ENCODE measurements at regions not wholly inside any gene's neighbourhood (a gene's known extent, or its start where the extent isn't known, plus 50 kb on each side); places are given as distances from the start of the nearest gene placed in this dataset.

- no peak overlapping the region for H2BK20ac ChIP-seq (ENCODE audit: low read depth, low read length)
- no peak overlapping the region for H2AK9ac ChIP-seq (replicated peaks; ENCODE audit: low read depth, low read length, poor library complexity)
- CTCF ChIA-PET = no interaction called here
- ATAC-seq (ENCODE audit: low read depth) (no peak), DNase-seq (no peak)
- no TSS peak for BruUV-seq (replicated peaks)
- POLR2A ChIA-PET (ENCODE audit: unreplicated experiment) = no interaction called here
- H3K9ac ChIP-seq (ENCODE audit: low read depth, low read length) = no peak overlapping the region
- H4K8ac ChIP-seq (ENCODE audit: low read depth in 2 of 2, low read length in 2 of 2) = no peak overlapping the region
- dilution Hi-C loops (cut with HindIII; ENCODE audit: low sequenced_read_pairs, unreplicated experiment) = no loop called here
- no peak overlapping the region for H3K14ac ChIP-seq (replicated peaks; ENCODE audit: low read depth, low read length)
- no peak overlapping the region for H4K5ac ChIP-seq (ENCODE audit: low read depth, low read length)
- H3K18ac ChIP-seq (ENCODE audit: low read depth, low read length) = no peak overlapping the region
- H3K9me3 ChIP-seq (ENCODE audit: control insufficient read depth, insufficient read depth, low read length) = no peaks in the 10 kb centered on the region
- H3K4me3 ChIP-seq (ENCODE audit: insufficient read depth, low read depth, low read length) = no peak overlapping the region
- H2AK5ac ChIP-seq (ENCODE audit: low read depth, low read length) = no peak overlapping the region
- no peaks in the 10 kb centered on the region for H3K27me3 ChIP-seq (ENCODE audit: control insufficient read depth, insufficient read depth, low read length)
- no peak overlapping the region for H3K23ac ChIP-seq (ENCODE audit: low read depth, low read length)
- intact Hi-C loops (cut with micrococcal nuclease) = no loop called here
- no peak overlapping the region for H2BK120ac ChIP-seq (ENCODE audit: low read depth, low read length)
- H3K27ac ChIP-seq (ENCODE audit: insufficient read depth, low read length) = no peak overlapping the region
- H3K4ac ChIP-seq (ENCODE audit: low read depth, low read length) = no peak overlapping the region
- H2BK15ac ChIP-seq (ENCODE audit: low read depth, low read length) = no peak overlapping the region
- no peaks in the 10 kb centered on the region for H3K79me1 ChIP-seq (ENCODE audit: low read depth in 1 of 2, low read length in 2 of 2)
- no peaks in the 10 kb centered on the region for H3K9me1 ChIP-seq (ENCODE audit: insufficient read depth, low read length)
- no peaks in the 10 kb centered on the region for H3K36me3 ChIP-seq (ENCODE audit: control insufficient read depth, insufficient read depth, low read length)
- H2BK5ac ChIP-seq (ENCODE audit: low read depth, low read length, poor library complexity, severe bottlenecking) = no peak overlapping the region
- H4K20me1 ChIP-seq (ENCODE audit: insufficient read depth, low read length) = no peaks in the 10 kb centered on the region
- H4K91ac ChIP-seq (ENCODE audit: insufficient read depth, low read depth, low read length) = no peak overlapping the region
- in situ Hi-C loops (cut with MboI; ENCODE audit: low sequenced_read_pairs) = no loop called here
- no peak overlapping the region for H2AFZ ChIP-seq (replicated peaks; ENCODE audit: low read length, poor library complexity)
- no CpG with 5 or more reads among the region's 7 CpGs for WGBS, 2 experiments (ENCODE audit: extremely low coverage in 2 of 2, insufficient read length in 1 of 2)
- H3K4me2 ChIP-seq (ENCODE audit: low read depth, low read length) = no peak overlapping the region
- no peaks in the 10 kb centered on the region for H3K4me1 ChIP-seq (ENCODE audit: control insufficient read depth, insufficient read depth, low read length)
- no peak overlapping the region for H3K56ac ChIP-seq (ENCODE audit: extremely low read depth, insufficient read depth, low read length)
- no peak for TF ChIP-seq FOS (IDR thresholded peaks at IDR 0.05; ENCODE audit: low read depth, low read length)
- no peak for TF ChIP-seq CEBPB (IDR thresholded peaks at IDR 0.05; ENCODE audit: low read depth, low read length)
- TF ChIP-seq RAD21 (IDR thresholded peaks at IDR 0.05; ENCODE audit: low read length) = no peak
- TF ChIP-seq BHLHE40 (IDR thresholded peaks at IDR 0.05; ENCODE audit: low read depth, low read length) = no peak
- no peak for TF ChIP-seq MXI1 (IDR thresholded peaks at IDR 0.05; ENCODE audit: borderline replicate concordance, low read depth, low read length)
- no peak for TF ChIP-seq MAZ (IDR thresholded peaks at IDR 0.05; ENCODE audit: borderline replicate concordance, low read depth, low read length)
- no peak for TF ChIP-seq POLR2A (IDR thresholded peaks at IDR 0.05; ENCODE audit: low read depth, low read length)
- TF ChIP-seq CHD1 (IDR thresholded peaks at IDR 0.05; ENCODE audit: low read depth, low read length) = no peak
- no peak for TF ChIP-seq RFX5 (IDR thresholded peaks at IDR 0.05; ENCODE audit: low read depth, low read length)
- no peak for TF ChIP-seq USF2 (IDR thresholded peaks at IDR 0.05; ENCODE audit: low read depth, low read length)
- TF ChIP-seq, protein P1, sequence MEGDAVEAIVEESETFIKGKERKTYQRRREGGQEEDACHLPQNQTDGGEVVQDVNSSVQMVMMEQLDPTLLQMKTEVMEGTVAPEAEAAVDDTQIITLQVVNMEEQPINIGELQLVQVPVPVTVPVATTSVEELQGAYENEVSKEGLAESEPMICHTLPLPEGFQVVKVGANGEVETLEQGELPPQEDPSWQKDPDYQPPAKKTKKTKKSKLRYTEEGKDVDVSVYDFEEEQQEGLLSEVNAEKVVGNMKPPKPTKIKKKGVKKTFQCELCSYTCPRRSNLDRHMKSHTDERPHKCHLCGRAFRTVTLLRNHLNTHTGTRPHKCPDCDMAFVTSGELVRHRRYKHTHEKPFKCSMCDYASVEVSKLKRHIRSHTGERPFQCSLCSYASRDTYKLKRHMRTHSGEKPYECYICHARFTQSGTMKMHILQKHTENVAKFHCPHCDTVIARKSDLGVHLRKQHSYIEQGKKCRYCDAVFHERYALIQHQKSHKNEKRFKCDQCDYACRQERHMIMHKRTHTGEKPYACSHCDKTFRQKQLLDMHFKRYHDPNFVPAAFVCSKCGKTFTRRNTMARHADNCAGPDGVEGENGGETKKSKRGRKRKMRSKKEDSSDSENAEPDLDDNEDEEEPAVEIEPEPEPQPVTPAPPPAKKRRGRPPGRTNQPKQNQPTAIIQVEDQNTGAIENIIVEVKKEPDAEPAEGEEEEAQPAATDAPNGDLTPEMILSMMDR (conservative IDR thresholded peaks at IDR 0.05; ENCODE audit: low read depth, low read length) = no peak
- no peak for TF ChIP-seq RCOR1 (IDR thresholded peaks at IDR 0.05; ENCODE audit: insufficient replicate concordance, low read length)
- no peak for TF ChIP-seq MAFK (IDR thresholded peaks at IDR 0.05; ENCODE audit: low read depth, low read length)
- TF ChIP-seq SMC3 (IDR thresholded peaks at IDR 0.05; ENCODE audit: low read depth, low read length) = no peak
- no peak for TF ChIP-seq NFE2L2 (IDR thresholded peaks at IDR 0.05; ENCODE audit: low read depth, low read length)
- TF ChIP-seq ELK1 (IDR thresholded peaks at IDR 0.05; ENCODE audit: borderline replicate concordance, low read depth, low read length) = no peak
Measured at GRCh38 chr15:96593735-96594134, 263.2 kb downstream of the NR2F2 start.

Data from IMR-90 (cell line).